Esophagus muscularis mucosa (tissue), 3 donors: ENCODE measurements at regions not wholly inside any gene's neighbourhood (a gene's known extent, or its start where the extent isn't known, plus 50 kb on each side); places are given as distances from the start of the nearest gene placed in this dataset.

Experiments
- POLR2A ChIP-seq: fragments of 450-650 bp; IDR thresholded peaks from one replicate; pipeline ENCODE4 v1.6.1; 2017; ENCODE audit warnings: antibody characterized with exemption, moderate library complexity, mild to moderate bottlenecking, low read depth
- POLR2AphosphoS5 ChIP-seq, 2 donors: sonication (generic); formaldehyde crosslinking; IDR thresholded peaks; one replicate each; pipeline ENCODE4 v1.6.1; 2017; ENCODE audit warnings: antibody characterized with exemption in 2 of 2
- TF ChIP-seq, protein P1 (sequence below), 3 experiments: fragments of 200-600 bp in 2 of 3; fragments of 450-650 bp in 1 of 3; sonication (generic) in 2 of 3; IDR thresholded peaks; one replicate each; pipeline ENCODE4 v1.5.1; 2017 to 2019; ENCODE audit warnings: antibody characterized with exemption in 3 of 3, mild to moderate bottlenecking in 2 of 3, moderate library complexity in 1 of 3

DNA sequence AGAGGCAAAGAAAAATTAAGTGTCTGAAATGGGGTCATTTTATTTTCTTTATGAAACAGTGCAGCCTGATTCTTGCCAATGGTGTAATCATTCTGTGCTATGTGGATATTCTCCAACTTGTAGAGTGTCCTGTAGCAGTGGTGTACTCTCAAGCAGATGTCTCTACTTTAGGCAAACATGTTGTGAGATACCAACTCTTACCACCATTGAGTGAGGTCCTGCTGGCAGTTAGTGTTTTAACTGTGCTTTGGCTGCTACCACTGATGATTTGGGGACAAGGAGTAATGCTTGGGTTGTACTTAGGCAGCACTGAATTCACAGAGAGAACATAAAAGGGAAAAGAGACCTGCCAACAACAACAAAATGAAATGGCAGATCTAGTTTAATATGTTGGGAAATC lies 122.5 kb downstream of the APIP start:
- TF ChIP-seq, protein P1, sequence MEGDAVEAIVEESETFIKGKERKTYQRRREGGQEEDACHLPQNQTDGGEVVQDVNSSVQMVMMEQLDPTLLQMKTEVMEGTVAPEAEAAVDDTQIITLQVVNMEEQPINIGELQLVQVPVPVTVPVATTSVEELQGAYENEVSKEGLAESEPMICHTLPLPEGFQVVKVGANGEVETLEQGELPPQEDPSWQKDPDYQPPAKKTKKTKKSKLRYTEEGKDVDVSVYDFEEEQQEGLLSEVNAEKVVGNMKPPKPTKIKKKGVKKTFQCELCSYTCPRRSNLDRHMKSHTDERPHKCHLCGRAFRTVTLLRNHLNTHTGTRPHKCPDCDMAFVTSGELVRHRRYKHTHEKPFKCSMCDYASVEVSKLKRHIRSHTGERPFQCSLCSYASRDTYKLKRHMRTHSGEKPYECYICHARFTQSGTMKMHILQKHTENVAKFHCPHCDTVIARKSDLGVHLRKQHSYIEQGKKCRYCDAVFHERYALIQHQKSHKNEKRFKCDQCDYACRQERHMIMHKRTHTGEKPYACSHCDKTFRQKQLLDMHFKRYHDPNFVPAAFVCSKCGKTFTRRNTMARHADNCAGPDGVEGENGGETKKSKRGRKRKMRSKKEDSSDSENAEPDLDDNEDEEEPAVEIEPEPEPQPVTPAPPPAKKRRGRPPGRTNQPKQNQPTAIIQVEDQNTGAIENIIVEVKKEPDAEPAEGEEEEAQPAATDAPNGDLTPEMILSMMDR (IDR thresholded peaks at IDR 0.05), result no peak
- TF ChIP-seq POLR2A (no peak), POLR2AphosphoS5 (IDR thresholded peaks at IDR 0.05) (no peak)
